Endometrium (tissue), 2 donors: ENCODE measurements at regions not wholly inside any gene's neighbourhood (a gene's known extent, or its start where the extent isn't known, plus 50 kb on each side); places are given as distances from the start of the nearest gene placed in this dataset.

Experiments
- FAIRE-seq: peaks from 2 replicates; lab custom pipeline; 2012; peaks lifted over from hg19 to GRCh38; lab: Jason Lieb, UNC
- donor health status: control.
- donor health status: control.

DNA sequence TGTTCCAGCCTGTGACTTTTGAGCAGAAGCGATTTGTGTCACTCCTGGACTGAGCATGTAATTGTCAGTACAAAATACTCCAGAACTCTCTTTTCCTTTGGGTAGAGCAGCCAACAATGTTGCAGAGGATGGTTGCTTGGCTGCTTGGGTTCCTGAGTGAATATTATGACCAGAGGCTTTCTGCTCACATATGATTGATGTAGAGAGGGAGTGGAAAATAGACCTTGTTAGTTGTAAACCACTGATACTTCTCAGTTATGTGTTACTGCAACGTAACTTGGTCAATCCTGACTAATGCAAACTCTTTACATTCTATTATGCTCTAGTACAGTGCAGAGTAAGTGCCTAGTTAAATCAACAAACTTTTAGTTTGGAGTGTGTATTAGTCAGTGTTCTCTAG lies 322.6 kb upstream of the KCNH8 start:
- FAIRE-seq = no peak

DNA sequence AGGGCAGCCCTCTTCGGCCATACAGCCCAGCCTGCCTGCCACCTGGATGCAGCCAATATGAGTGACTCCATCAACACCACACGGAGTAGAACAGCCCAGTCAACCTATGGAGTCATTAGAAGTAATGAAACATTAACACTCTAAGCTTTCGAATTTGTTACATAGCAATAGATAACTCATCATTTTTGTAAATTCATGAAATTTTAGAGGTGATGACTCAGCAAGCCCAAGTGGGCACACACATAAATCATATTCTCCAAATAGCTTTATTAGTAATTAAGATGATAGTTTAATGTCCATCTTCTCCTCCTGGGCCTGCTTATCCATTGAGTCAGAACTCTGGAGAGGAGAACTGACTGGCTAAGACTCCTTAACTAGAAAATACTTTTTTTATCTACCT lies 335.0 kb upstream of the KCNH8 start:
- no peak for FAIRE-seq

DNA sequence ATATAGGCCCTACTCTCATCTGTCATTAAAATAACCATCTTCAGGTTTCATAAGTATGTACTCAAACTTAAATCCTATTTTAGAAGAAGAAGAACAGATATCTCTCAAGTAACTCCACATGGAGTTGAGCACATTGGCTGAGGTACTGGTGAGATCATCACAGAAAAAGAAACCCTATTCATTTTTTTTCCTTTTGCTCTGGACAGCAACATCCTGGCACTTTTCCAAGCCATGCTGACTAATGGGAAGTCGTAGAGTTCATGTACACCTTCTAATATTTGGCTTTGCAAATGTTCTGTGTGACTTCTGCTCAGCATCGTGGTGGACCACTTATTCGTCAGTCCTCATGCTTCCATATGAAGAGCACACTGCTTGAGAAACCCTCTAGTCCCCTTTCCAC lies 336.0 kb upstream of the KCNH8 start:
- no peak for FAIRE-seq

DNA sequence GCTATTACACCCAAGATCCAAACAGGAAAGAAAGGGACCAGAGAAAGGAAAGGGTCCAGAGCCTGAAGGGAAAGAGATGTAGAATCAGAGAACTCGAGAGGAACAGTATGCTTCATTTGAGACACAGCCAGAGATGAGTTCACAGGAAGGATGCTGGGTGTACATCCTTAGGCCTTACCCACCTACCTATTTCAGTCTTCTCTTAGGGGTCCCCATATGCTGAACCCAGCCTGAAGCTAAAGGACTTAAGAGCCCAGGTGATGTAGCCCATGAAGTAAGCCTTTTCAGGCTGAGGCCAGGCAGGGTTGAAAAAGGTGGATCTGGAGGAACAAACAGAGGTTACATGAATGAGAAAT lies 338.0 kb upstream of the KCNH8 start:
- no peak for FAIRE-seq

DNA sequence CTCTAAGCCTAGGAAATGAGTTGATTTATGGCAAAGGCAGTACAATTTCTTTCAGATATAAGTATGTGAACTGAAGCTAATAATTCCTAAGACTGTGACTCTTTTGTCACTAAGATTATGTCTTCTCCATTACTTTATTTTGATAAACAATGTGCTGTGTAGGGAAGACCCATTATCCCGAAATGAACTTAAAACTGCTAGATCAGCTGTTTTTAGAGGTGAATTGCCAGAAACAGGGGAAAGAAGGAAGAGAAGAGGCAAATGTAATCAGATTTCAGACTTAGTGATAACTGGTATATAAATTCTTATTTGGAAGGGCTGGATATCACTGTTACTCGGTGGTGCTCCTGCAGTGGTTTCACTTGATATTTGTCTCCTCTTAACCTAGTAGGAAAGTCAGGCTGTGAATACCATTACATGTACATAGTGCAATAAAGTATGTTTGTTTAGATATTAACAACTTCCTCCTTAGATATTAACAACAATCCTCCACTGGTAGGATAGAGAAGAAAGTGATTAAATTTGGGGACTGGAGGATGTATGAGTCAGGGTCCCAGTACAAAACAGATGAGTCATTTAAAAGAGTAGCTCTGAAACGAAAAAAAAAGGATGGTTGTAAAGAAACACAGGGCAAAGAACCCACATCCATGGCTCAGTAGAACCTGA lies 338.5 kb upstream of the KCNH8 start:
- no peak for FAIRE-seq

DNA sequence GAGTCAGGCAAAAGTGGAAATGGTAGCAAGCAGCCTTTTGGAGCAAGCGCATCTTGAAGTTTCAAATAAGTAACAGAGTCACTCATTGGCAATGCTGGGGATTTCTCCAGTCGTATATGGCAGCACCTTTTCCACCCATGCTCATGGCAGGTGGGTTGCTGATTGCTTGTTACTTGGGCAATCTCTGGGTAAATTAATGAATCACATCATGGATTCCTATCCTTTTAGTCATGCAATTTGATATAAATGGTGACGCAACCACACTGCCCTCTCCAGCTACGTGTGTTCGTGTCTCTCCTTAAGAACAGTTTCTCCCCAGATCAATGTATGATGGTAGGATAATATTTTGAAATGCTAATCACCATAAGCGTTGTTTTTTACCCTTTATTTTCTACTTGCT lies 339.9 kb upstream of the KCNH8 start:
- FAIRE-seq = no peak

DNA sequence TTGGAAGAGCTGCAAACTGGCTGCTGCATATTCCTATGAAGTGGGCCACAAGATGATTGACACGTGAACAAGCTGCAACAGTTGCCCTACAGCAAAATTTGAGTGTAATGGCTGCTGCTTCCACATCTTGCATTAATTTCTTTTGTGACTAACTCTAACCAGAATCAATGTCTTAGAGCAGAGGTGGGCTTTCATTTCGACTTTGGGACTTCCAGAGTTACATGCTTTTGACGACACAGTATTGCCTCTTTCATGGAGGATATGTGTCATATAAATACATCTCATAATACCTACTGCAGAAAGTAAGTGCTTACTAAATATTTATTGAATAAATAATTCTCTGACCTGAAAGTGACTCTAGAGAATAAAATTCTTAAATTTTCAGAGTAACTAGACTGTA lies 340.7 kb upstream of the KCNH8 start:
- FAIRE-seq = no peak

DNA sequence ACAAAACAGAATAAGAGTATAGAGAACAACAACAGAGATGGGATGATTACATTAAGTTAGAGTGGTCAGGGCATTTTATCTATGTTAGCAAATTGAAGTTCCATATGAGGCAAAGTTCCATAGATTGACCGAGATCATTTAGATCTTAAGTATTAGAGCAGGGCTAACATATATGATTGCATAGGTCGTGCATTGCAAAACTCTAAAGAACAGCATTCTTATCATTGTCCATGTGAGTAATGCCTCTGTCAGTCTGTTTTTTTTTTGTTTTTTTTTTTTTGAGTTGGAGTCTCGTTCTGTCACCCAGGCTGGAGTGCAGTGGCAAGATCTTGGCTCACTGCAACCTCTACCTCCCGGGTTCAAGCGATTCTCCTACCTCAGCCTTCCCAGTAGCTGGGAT lies 341.7 kb upstream of the KCNH8 start:
- no peak for FAIRE-seq

DNA sequence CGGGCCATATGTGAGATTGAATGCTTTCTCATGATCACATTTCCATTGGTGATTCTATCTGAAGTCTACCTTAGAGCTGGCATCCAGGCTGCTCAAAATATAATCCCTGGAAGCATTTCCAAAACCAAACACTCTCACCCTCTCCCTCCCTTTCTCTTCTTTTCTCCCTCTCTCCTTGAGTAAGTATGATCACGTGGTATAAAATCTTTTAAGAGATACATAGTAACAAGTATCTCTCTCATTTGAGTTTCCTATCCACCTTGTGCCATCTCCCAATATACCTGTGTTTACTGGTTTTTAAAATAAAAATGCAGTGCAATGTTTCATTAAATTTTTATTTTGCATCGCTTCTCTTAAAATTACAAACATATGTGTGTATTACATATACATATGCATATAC lies 350.9 kb upstream of the KCNH8 start:
- no peak for FAIRE-seq

DNA sequence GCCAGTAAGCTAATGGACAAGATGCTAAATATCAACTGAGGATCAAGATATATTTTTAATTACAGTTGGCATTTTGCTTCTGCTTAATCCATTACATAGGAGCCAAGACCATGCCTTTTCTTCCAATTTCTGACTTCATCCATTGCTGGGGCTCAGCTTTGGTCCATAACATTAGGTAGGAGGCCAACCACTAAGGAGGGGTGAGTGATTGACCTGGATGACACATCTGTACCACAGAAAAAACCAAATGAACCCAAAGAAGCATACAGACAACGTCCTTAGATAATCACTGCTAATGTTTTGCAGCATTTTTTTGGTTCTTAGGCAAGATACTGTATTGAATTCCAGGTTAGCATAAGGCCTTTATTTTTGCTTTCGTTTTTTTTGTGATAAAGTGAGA lies 353.2 kb upstream of the KCNH8 start:
- FAIRE-seq = no peak

DNA sequence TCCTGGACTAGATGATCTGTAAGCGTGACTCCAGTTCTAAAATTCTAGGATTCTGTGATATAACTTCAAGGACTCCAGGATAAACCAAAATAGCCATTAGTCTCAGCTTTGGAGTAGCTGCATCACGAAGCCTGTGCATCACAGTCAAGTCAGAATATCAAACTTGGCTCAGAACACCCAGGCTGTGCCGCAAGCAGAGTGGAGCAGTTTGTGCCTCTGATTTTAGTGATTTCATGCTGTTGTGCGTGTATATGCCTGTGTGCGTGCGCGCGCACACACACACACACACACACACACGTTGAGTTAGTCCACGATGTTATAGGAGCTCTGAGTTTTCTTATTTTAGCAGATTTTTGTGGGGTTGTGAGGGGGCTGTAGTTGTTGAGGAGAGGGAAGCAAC lies 356.6 kb upstream of the KCNH8 start:
- FAIRE-seq = no peak

DNA sequence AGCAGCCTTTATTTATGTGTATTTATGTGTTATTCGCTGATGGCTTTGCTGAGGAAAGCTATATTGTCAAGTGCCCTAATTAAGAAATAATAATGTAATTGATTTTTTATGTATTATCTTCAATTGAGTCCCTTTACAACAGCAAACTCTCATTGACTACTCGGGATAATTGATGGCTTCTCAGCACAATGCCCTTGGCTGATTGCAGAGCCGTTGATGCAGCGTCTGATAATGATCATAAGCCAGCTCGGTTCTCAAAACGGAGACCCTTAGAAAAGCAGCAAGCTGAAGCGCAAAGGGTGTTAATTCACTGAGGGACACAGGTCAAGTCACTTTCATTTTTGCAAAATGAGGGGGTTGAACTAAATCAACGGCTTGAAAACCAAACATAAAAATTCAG lies 357.1 kb upstream of the KCNH8 start:
- FAIRE-seq = no peak

DNA sequence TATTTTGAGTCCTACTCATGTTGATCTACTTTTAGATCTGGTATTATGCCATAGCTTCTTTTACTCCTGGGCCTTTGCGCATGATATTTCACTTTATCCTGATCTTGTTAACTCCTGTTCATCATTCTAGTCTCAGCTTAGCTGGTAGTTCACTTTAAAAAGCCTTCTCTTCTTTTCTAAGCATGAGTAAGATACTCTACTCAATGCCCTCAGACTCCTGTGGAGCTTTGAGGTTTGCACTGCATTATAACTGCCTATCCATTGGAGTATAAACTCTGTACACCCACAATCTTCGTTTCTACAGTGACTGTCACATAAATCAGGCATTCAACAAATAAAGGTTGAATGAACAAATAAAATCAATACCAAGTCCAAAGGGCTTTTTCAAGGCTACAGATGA lies 357.9 kb upstream of the KCNH8 start:
- FAIRE-seq = no peak

DNA sequence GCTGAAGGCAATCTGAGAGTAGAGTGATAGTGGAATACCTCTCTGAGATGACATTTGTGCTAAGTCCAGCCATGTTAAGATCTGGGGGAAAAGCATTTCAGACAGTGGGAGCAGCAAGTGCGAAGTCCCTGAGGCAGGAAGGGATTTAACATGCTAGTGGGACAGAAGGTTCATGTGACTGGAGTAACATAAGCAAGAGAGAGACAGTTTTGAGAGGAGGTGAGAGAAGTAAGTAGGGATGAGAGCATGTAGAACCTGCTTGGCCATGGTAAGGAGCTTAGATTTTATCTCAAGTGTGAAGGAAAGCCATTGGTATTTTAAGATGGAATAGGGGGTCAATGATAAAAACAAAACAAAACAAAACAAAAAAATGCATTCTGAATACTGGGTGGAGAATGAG lies 358.6 kb upstream of the KCNH8 start:
- FAIRE-seq = no peak

DNA sequence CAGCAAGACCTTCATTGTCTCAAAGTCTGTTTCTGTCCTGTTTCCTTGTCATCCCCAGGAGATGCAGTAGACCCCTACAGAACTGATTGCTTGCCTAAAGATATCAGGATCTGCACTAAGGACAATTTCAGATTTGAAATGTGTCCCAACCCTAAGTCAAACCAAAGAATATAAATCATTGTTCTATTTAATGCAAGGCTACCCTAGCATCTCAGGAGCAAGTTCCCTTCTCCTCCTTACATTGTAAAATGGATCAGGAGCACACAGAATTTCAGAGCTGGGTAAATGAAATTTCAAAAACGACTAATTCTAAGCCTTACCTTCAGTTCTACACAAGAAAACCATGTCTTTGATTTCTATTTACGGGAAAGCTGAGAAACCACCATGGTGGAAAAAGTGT lies 360.9 kb upstream of the KCNH8 start:
- FAIRE-seq = no peak

DNA sequence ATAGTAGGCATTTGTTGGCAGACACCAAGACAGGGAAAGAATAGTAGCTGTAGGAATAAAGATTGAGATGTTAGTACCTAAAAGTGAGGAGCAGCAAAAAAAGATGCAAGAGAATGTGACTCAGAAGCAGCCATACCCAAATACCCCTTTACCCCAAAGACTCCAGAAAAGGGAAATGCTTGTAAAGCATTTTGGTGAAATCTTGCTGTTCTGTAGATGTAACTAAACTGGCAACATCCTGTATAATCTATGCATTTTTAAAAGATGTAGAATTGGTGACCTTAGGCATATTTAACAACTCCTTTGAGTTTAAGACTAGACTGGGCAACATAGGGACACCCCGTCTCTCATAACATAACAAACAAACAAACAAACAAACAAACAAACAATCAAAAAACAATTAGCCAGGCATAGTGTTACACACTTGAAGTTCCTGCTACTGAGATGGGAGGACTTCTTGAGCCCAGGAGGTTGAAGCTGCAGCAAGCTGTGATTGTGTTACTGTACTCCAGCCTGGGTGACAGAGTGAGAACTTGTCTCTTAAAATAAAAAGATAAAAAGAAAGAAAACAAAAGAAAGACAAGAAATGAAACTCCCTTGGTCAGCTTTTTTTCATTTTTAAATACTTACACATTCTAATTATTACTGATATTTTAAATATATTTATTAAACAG lies 361.5 kb upstream of the KCNH8 start:
- no peak for FAIRE-seq

DNA sequence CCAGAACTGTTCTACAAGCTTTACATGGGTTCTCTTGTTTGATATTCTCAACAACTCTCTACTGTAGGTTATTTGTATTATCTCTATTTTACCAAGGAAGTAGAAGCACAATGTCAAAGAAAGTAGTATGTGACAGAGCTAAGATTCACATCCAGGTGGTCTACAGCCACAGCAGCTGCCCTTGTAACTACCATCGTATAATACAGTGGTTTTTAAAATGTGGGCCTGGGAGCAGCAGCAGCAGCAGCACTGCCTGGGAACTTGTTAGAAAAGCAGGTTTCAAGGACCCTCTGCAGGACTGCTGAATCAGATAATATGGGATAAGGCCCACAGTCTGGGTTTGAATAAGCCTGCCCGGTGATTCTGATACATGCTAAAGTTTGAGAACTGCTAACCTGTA lies 357.1 kb upstream of the SATB1 start:
- FAIRE-seq = no peak

DNA sequence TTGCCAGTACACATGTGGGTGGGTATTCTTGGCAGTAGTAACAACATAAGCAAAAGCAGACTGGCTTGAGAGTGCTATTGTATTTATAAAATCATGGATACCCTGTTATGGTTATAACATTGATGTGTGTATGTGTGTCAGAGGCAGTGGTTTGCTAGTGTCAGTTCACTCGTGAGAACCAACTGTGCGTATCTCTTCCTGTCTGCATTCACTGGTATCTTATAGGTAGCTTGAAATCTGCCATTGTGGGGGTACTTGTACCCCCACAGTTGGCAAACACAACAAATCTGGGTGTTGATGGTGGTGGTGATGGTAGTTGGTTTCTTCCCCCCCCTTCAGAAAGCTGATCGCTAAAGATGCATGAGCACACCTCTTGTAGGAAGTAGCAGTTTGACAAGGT lies 355.8 kb upstream of the SATB1 start:
- no peak for FAIRE-seq

DNA sequence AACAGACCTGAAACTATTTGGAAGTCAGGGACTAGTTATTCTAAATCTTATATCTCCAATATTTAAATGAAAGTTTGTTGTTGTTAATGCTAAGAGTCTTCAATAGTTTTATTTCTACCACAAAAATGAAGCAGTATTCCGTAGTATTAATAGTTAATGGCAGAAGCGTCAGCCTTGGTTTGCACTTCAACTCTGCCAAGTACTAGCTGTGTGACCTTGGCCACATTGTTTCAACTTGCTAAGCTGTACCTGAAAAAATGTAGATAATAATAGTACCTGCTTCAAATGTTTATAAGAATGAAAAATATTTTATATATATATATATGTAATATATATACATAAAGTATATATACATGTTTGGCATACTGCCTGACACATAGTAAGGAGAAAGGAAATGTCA lies 354.6 kb upstream of the SATB1 start:
- FAIRE-seq = no peak

DNA sequence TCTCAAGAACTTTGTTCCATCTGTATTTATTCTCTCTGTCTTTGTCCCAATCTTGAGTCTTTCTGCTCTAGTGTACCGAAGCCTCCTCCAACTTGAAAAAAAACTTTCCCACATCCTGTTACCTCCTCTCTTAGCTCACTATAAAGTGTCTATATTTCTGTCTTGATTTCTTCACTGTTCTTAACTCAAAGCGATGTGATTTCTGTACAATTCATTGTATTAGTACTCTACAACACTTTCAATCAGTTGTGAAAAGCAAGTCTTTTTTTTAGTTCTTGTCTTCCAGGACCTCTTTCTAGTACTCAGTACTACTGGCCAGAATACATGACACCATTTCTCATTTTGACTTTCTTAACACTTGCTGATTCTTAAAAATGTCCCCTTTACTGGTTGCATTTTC lies 353.5 kb upstream of the SATB1 start:
- no peak for FAIRE-seq

DNA sequence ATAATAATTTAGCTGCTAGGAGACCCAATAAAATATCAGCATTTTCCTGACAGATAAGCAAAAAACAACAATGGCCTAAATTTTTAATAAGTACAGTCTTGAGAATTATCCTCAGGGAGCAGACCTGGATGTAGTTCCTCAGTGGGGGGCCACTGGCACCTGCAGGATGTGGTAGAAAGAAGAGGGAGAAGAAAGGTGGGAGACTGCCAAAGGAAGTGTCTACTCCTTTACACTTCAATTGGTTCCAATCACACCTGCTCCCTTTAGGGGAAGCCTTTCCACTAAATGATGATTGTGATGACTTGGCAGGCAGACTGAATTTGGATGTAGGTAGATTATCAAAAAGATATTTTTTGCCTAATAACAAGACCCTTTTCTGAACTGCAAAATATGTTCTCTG lies 353.0 kb upstream of the SATB1 start:
- FAIRE-seq = no peak

DNA sequence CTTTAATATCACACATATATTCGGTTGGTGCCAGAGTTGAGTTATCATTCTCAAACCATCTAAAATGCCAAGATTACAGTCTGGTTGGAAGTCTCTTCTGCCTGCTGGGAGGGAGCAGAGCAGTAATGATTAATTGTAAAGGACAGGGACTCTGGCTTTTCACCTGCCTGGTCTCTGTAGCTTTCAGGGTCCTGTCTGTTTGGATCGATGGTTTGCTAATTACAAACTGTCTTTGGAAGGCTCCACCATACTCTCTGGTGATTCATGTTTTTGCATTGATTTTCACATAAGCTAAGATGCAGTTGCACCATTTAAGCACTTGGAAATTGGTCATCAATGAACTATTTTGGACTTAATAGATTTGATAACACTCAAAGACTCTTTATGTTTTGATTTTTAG lies 350.4 kb upstream of the SATB1 start:
- FAIRE-seq = no peak

DNA sequence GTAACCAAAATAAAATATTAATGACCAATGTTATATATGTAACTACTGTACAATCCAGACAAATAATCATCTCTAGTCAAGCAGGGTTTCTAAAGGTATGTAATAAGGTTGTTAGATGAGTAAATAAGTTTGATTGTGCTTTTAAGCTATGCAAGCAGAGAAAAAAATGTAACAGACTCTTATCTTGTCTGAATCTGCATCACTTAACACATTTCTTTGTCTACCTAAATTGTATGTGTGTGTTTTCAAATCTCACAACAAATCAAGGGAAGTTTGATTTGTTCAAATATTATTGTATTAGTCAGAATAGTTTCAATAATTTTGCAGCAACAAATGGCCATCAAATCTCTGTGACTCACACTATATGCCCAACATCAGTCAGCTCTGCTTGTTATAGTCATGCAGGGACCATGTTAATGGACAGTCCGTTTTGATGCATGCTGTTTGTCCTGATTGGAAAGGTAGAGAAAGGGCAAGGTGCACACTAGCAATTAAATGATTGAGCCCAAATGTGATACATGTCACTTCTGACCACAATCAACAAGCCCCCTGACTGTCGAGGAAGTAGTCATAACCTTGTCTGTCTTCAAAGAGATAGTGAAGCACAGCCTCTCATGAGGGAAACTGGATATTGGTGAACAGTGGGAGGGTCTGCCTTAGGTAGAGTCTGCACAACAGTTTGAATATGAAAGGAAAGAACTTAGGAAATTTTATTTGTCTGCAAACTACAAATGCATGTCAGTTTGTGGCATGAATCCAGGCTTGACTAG lies 349.4 kb upstream of the SATB1 start:
- no peak for FAIRE-seq
